ENCODE measurements at regions not wholly inside any gene's neighbourhood (a gene's known extent, or its start where the extent isn't known, plus 50 kb on each side); places are given as distances from the start of the nearest gene placed in this dataset.

- no peak for TF ChIP-seq POU6F1 (CRISPR knock-in tag; IDR thresholded peaks at IDR 0.05; ENCODE audit: borderline replicate concordance, low read depth)
- no peak for TF ChIP-seq TCF4 (CRISPR knock-in tag; IDR thresholded peaks at IDR 0.05; ENCODE audit: borderline replicate concordance)
- TF ChIP-seq PPARA (CRISPR knock-in tag; IDR thresholded peaks at IDR 0.05; ENCODE audit: borderline replicate concordance): no peak
- no peak for TF ChIP-seq GLIS3 (CRISPR knock-in tag; IDR thresholded peaks at IDR 0.05)
- TF ChIP-seq ISL1 (CRISPR knock-in tag; IDR thresholded peaks at IDR 0.05): no peak
- TF ChIP-seq SNAI2 (CRISPR knock-in tag; IDR thresholded peaks at IDR 0.05): no peak
- no peak for TF ChIP-seq CREB5 (CRISPR knock-in tag; IDR thresholded peaks at IDR 0.05; ENCODE audit: low read depth)
- TF ChIP-seq CSDC2 (CRISPR knock-in tag; IDR thresholded peaks at IDR 0.05): no peak
Observed at GRCh38 chr22:47606426-47606825, 844.0 kb downstream of the TBC1D22A start (continued).

- ATAC-seq: no peak
- TF ChIP-seq ZNF565 (CRISPR knock-in tag; conservative IDR thresholded peaks at IDR 0.05; ENCODE audit: low read depth) (no peak), CSDC2 (CRISPR knock-in tag; IDR thresholded peaks at IDR 0.05) (no peak)
Observed at GRCh38 chr22:47605886-47606285, 843.4 kb downstream of the TBC1D22A start.

- no peak for ATAC-seq
- TF ChIP-seq ZC3H10 (CRISPR knock-in tag; IDR thresholded peaks at IDR 0.05) (no peak), ZNF8 (CRISPR knock-in tag; IDR thresholded peaks at IDR 0.05) (no peak), POU6F1 (CRISPR knock-in tag; IDR thresholded peaks at IDR 0.05; ENCODE audit: borderline replicate concordance, low read depth) (no peak), CREB5 (CRISPR knock-in tag; IDR thresholded peaks at IDR 0.05; ENCODE audit: low read depth) (no peak), PPARA (CRISPR knock-in tag; IDR thresholded peaks at IDR 0.05; ENCODE audit: borderline replicate concordance) (no peak), ESRRG (CRISPR knock-in tag; IDR thresholded peaks at IDR 0.05) (no peak), ARNTL (CRISPR knock-in tag; IDR thresholded peaks at IDR 0.05; ENCODE audit: borderline replicate concordance, low read depth) (no peak), ZNF565 (CRISPR knock-in tag; conservative IDR thresholded peaks at IDR 0.05; ENCODE audit: low read depth) (no peak), ZFP30 (CRISPR knock-in tag; IDR thresholded peaks at IDR 0.05) (no peak), CSRNP3 (CRISPR knock-in tag; IDR thresholded peaks at IDR 0.05) (no peak), ZFP3 (CRISPR knock-in tag; IDR thresholded peaks at IDR 0.05) (no peak), PATZ1 (CRISPR knock-in tag; IDR thresholded peaks at IDR 0.05; ENCODE audit: borderline replicate concordance) (no peak), OSR1 (CRISPR knock-in tag; IDR thresholded peaks at IDR 0.05) (no peak), RARB (CRISPR knock-in tag; IDR thresholded peaks at IDR 0.05) (no peak)
Observed at GRCh38 chr22:47605441-47605840, 843.0 kb downstream of the TBC1D22A start.

- no peak for ATAC-seq
- TF ChIP-seq GLIS3 (CRISPR knock-in tag; IDR thresholded peaks at IDR 0.05) (no peak), ZFP30 (CRISPR knock-in tag; IDR thresholded peaks at IDR 0.05) (no peak), CSRNP3 (CRISPR knock-in tag; IDR thresholded peaks at IDR 0.05) (no peak), TCF4 (CRISPR knock-in tag; IDR thresholded peaks at IDR 0.05; ENCODE audit: borderline replicate concordance) (no peak), ZFP3 (CRISPR knock-in tag; IDR thresholded peaks at IDR 0.05) (no peak), CREB5 (CRISPR knock-in tag; IDR thresholded peaks at IDR 0.05; ENCODE audit: low read depth) (no peak), POU6F1 (CRISPR knock-in tag; IDR thresholded peaks at IDR 0.05; ENCODE audit: borderline replicate concordance, low read depth) (no peak), TOX (CRISPR knock-in tag; IDR thresholded peaks at IDR 0.05; ENCODE audit: borderline replicate concordance) (no peak), ARNTL (CRISPR knock-in tag; IDR thresholded peaks at IDR 0.05; ENCODE audit: borderline replicate concordance, low read depth) (no peak), ZNF8 (CRISPR knock-in tag; IDR thresholded peaks at IDR 0.05) (no peak)
Observed at GRCh38 chr22:47604563-47604962, 842.1 kb downstream of the TBC1D22A start.

Measured in SK-N-SH treated with all-trans-retinoic acid at 6 μM for 48 hours (cell line).